ENCODE measurements at regions not wholly inside any gene's neighbourhood (a gene's known extent, or its start where the extent isn't known, plus 50 kb on each side); places are given as distances from the start of the nearest gene placed in this dataset.
A peak's percentile ranks its signal among the peaks of the same experiment; 100 is the strongest.
"Not testable (repeated sequence)": the region's sequence is repeated elsewhere in the genome, so short reads cannot be mapped to it uniquely, and the experiment has no call there.

- FAIRE-seq = no peak
- DNase-seq = peak in 5 of 6 donors; percentile 23 to 59 (median 46)
These were observed 152.2 kb downstream of the ARL4A start for GRCh38 chr7:12839508-12840153.

GRCh38 chr7:12844732-12845131 lies 157.3 kb downstream of the ARL4A start:
- H3K27ac ChIP-seq; H3K4me3 ChIP-seq; H3K4me1 ChIP-seq; DNase-seq; FAIRE-seq; H3K36me3 ChIP-seq; H3K27me3 ChIP-seq; ATAC-seq; H3K9me3 ChIP-seq; intact Hi-C loops (cut with DNase I): not testable (repeated sequence)

More at GRCh38 chr7:12839508-12840153, 152.2 kb downstream of the ARL4A start:
- intact Hi-C loops (cut with DNase I) = no loop called here
- H3K9me3 ChIP-seq = no peaks in the 10 kb centered on the region
- ATAC-seq = peak in 3 of 4 donors; percentile 46 to 80 (median 47)
- no peaks in the 10 kb centered on the region for H3K4me1 ChIP-seq
- WGBS, 2 donors = 58 to 61% methylated on average over 11 of the region's 11 CpGs
- H3K4me3 ChIP-seq = no peak overlapping the region
- no peaks in the 10 kb centered on the region for H3K27me3 ChIP-seq
- no peaks in the 10 kb centered on the region for H3K36me3 ChIP-seq
- H3K27ac ChIP-seq = no peak overlapping the region
- TF ChIP-seq CTCF (IDR thresholded peaks at IDR 0.05) = no peak

- no peak for TF ChIP-seq CTCF (IDR thresholded peaks at IDR 0.05)
- H3K4me3 ChIP-seq = no peak overlapping the region
- H3K27me3 ChIP-seq = no peaks in the 10 kb centered on the region
- no peak for DNase-seq
- no peaks in the 10 kb centered on the region for H3K9me3 ChIP-seq
- no peak overlapping the region for H3K27ac ChIP-seq
- intact Hi-C loops (cut with DNase I) = no loop called here
- WGBS, 2 donors = 87 to 97% methylated on average over 1 of the region's 1 CpG
- ATAC-seq = no peak
- H3K4me1 ChIP-seq = no peaks in the 10 kb centered on the region
- FAIRE-seq = no peak
- no peaks in the 10 kb centered on the region for H3K36me3 ChIP-seq
These were observed 159.6 kb downstream of the ARL4A start for GRCh38 chr7:12847001-12847400.

GRCh38 chr7:12851142-12851541 lies 163.7 kb downstream of the ARL4A start:
- Histone ChIP-seq H3K27ac (no peak overlapping the region), H3K4me1 (no peaks in the 10 kb centered on the region), H3K36me3 (no peaks in the 10 kb centered on the region), H3K4me3 (no peak overlapping the region), H3K9me3 (no peaks in the 10 kb centered on the region), H3K27me3 (no peaks in the 10 kb centered on the region)
- DNase-seq (no peak), ATAC-seq (no peak), FAIRE-seq (no peak)
- TF ChIP-seq CTCF (IDR thresholded peaks at IDR 0.05) = no peak
- WGBS, 2 donors = 72 to 84% methylated on average over 3 of the region's 3 CpGs
- intact Hi-C loops (cut with DNase I) = no loop called here

- no peak for FAIRE-seq
- Histone ChIP-seq H3K9me3 (no peaks in the 10 kb centered on the region), H3K4me3 (no peak overlapping the region), H3K4me1 (no peaks in the 10 kb centered on the region), H3K36me3 (no peaks in the 10 kb centered on the region), H3K27ac (no peak overlapping the region), H3K27me3 (no peaks in the 10 kb centered on the region)
- DNase-seq = no peak
- WGBS, 2 donors = 84 to 90% methylated on average over 3 of the region's 3 CpGs
- TF ChIP-seq CTCF (IDR thresholded peaks at IDR 0.05) = no peak
- intact Hi-C loops (cut with DNase I) = no loop called here
- ATAC-seq = no peak
These were observed 164.4 kb downstream of the ARL4A start for GRCh38 chr7:12851841-12852240.
